ENCODE measurements at regions not wholly inside any gene's neighbourhood (a gene's known extent, or its start where the extent isn't known, plus 50 kb on each side); places are given as distances from the start of the nearest gene placed in this dataset.

DNA sequence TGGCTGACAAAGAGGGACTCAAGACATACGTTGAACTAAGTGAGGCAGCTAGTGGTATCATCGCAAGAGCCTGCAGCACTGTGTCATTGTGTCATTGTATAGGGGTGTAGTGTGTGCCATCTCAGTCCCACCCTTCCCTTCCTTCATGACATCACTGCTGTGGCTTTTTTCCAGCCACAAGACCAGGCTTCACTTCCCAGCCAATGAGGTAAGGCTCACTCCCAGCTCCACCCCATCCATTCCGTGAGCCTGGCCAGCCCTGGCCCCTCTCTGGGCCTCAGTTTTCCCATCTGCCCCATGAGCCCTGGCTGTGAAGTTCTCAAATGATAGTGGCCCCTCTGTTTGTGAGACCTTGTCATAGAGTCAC, 134.3 kb upstream of the ZMIZ1 start:
- Histone ChIP-seq H3K27ac (ENCODE audit: low read depth, low read length) (no peak overlapping the region), H3K36me3 (ENCODE audit: insufficient read depth, low read length) (no peaks in the 10 kb centered on the region), H3K9me3 (ENCODE audit: low read length) (no peaks in the 10 kb centered on the region), H3K4me3 (ENCODE audit: low read length) (no peak overlapping the region), H3K27me3 (ENCODE audit: insufficient read depth, low read length, poor library complexity, severe bottlenecking) (no peaks in the 10 kb centered on the region), H3K4me1 (ENCODE audit: insufficient read depth, low read length) (peaks cover 6% of the 10 kb centered on the region)
- Mint-ChIP-seq H3K27me3 (peaks cover 0 to 12% of the 10 kb centered on the region in 2 donors), H3K27ac (no peak overlapping the region), H3K4me3 (no peak overlapping the region), H3K36me3 (no peaks in the 10 kb centered on the region), H3K9me3 (no peaks in the 10 kb centered on the region), H3K4me1 (peaks cover 0 to 1% (median 0%) of the 10 kb centered on the region in 3 donors)
- POLR2A ChIA-PET: no interaction called here
- CTCF ChIA-PET: interaction anchor here (0.7 to 1.5 kb wide), 4 partner anchors 10 to 261 kb away, joined by 3 to 5 read pairs (median 3); no protein-coding TSS in a partner anchor
- no peak for DNase-seq

DNA sequence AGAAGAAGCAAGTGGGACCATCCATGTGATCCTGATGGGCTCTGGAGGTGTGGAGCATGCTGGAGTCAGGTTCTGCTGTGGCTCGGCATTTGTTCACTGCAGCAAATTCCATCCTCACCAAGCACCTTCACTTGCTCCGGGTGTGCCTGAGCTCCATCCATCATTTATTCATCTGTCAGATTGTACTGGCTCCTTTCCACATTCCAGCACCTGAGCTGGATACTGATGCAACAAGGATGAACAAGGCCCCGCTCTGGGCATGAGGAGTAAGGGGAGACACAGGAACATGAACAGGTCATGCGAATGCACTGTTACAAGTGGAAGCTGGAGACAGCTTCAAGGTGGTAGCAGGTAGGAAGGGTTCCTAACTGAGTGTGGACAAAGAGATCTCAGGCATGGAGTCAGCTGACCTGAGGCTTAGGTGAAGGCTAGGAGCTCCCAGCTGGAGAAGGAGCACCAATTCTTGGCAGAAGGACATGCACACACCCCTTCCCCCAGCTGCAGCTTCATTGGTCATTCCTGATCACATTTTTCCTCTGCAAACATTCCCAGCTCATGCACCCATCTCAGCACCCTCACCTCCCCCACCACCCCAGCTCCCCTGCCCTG, 133.7 kb upstream of the ZMIZ1 start:
- Histone ChIP-seq H3K36me3 (ENCODE audit: insufficient read depth, low read length) (no peaks in the 10 kb centered on the region), H3K9me3 (ENCODE audit: low read length) (no peaks in the 10 kb centered on the region), H3K27me3 (ENCODE audit: insufficient read depth, low read length, poor library complexity, severe bottlenecking) (no peaks in the 10 kb centered on the region), H3K4me3 (ENCODE audit: low read length) (no peak overlapping the region), H3K4me1 (ENCODE audit: insufficient read depth, low read length) (peaks cover 6% of the 10 kb centered on the region), H3K27ac (ENCODE audit: low read depth, low read length) (no peak overlapping the region)
- peaks cover 0 to 12% of the 10 kb centered on the region in 2 donors for H3K27me3 Mint-ChIP-seq
- CTCF ChIA-PET: interaction anchor here (0.9 to 2.0 kb wide), 2 partner anchors 15 to 260 kb away, joined by 3 to 10 read pairs; no protein-coding TSS in a partner anchor
- no peak for DNase-seq
- POLR2A ChIA-PET: no interaction called here
- H3K36me3 Mint-ChIP-seq: no peaks in the 10 kb centered on the region
- H3K4me1 Mint-ChIP-seq: peaks cover 0 to 1% (median 0%) of the 10 kb centered on the region in 3 donors
- H3K9me3 Mint-ChIP-seq: no peaks in the 10 kb centered on the region
- no peak overlapping the region for H3K27ac Mint-ChIP-seq
- no peak overlapping the region for H3K4me3 Mint-ChIP-seq

DNA sequence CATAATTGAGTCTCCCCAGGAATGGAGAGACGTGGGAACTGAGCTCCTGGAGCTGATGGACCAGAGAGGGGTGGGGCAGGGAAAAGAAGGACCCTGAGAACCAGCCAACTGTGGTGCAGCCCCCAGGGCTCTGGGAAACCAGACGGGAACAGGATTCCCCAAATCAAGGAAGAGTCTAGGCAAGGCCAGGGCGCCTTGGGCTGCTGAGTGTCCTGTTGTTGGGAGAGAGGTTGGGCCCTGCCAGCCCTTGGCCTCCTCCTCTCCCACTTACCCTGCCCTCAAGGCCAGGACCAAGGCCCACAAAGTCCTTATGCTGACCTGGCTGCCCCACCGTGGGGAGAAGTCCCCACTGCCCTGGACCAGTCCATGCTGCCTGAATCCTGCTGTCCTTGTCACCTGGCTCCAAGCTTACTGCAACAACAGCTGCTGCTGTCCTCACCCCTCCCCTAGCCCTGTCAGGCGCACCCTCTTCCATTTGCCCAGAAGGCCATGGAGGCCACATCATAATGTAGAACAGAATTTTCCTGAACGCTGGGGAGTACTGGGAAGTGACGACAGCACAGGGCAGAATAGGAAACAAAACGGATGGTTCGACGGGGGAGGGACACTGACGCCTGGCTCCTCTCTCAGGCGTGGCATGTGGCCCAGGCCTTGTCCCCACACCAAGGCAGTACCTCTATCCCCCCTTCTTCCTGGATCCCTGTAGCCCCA, 132.9 kb upstream of the ZMIZ1 start:
- Histone ChIP-seq H3K4me3 (ENCODE audit: low read length) (no peak overlapping the region), H3K27me3 (ENCODE audit: insufficient read depth, low read length, poor library complexity, severe bottlenecking) (no peaks in the 10 kb centered on the region), H3K27ac (ENCODE audit: low read depth, low read length) (no peak overlapping the region), H3K9me3 (ENCODE audit: low read length) (no peaks in the 10 kb centered on the region), H3K36me3 (ENCODE audit: insufficient read depth, low read length) (no peaks in the 10 kb centered on the region), H3K4me1 (ENCODE audit: insufficient read depth, low read length) (peaks cover 6% of the 10 kb centered on the region)
- no peak overlapping the region for H3K4me3 Mint-ChIP-seq
- no peaks in the 10 kb centered on the region for H3K36me3 Mint-ChIP-seq
- no peak overlapping the region for H3K27ac Mint-ChIP-seq
- ChIA-PET CTCF (interaction anchor here (0.9 to 2.0 kb wide), 2 partner anchors 16 to 259 kb away, joined by 3 to 10 read pairs; no protein-coding TSS in a partner anchor), POLR2A (no interaction called here)
- H3K27me3 Mint-ChIP-seq: peaks cover 0 to 10% of the 10 kb centered on the region in 2 donors
- DNase-seq: no peak
- peaks cover 0 to 1% (median 0%) of the 10 kb centered on the region in 3 donors for H3K4me1 Mint-ChIP-seq
- no peaks in the 10 kb centered on the region for H3K9me3 Mint-ChIP-seq

DNA sequence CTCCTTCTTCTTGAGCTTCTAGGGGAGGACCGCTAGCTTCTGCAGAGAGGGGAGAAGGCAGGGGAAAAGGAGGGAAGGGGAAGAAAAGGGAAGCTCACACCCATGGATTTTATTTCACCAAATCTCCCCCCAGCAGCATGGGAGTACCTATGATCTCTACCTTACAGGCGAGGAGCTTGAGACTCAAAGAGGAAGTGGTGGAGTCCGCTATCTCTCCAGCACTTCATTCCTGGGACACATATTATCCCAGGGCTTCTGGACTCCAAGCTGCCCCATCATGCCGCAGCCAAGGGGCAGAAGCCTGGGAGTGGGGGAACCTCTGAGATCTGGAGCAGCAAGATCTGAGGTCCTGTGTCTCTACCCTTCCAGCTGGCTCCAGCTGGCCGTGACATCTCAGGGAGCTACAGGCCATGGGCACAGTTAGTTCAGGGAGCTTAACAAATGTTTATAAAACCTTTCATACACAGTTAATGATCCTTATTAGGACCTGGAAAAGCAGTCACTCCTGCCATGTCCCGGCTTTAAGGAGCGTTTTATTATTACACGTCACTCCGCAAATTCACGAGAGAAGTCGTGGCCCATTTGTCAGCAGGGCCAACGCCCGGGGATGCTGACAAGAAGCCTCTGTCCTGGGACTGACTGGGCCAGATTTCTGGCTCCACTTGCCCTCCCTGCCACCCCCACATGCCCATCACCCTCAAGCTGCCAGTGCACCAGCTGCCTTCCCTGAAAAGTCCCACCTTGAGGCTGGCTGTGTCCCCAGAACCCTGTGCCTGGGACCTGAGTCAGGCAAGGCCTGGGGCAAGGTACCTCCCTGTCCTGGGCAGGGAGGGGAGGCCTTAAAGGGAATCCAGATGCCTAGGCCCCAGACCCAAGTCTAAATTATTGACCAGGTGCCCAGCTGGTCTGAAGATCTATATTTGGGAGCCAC, 132.1 kb upstream of the ZMIZ1 start:
- Mint-ChIP-seq H3K36me3 (no peaks in the 10 kb centered on the region), H3K9me3 (no peaks in the 10 kb centered on the region), H3K27ac (no peak overlapping the region), H3K27me3 (peaks cover 0 to 8% of the 10 kb centered on the region in 2 donors), H3K4me3 (no peak overlapping the region), H3K4me1 (peaks cover 0 to 1% (median 0%) of the 10 kb centered on the region in 3 donors)
- Histone ChIP-seq H3K9me3 (ENCODE audit: low read length) (no peaks in the 10 kb centered on the region), H3K27me3 (ENCODE audit: insufficient read depth, low read length, poor library complexity, severe bottlenecking) (no peaks in the 10 kb centered on the region), H3K27ac (ENCODE audit: low read depth, low read length) (no peak overlapping the region), H3K4me1 (ENCODE audit: insufficient read depth, low read length) (peaks cover 6% of the 10 kb centered on the region), H3K4me3 (ENCODE audit: low read length) (no peak overlapping the region), H3K36me3 (ENCODE audit: insufficient read depth, low read length) (no peaks in the 10 kb centered on the region)
- ChIA-PET POLR2A (no interaction called here), CTCF (interaction anchor here (1.8 to 2.0 kb wide), 2 partner anchors 259 kb away, joined by 6 to 10 read pairs; no protein-coding TSS in a partner anchor)
- no peak for DNase-seq

DNA sequence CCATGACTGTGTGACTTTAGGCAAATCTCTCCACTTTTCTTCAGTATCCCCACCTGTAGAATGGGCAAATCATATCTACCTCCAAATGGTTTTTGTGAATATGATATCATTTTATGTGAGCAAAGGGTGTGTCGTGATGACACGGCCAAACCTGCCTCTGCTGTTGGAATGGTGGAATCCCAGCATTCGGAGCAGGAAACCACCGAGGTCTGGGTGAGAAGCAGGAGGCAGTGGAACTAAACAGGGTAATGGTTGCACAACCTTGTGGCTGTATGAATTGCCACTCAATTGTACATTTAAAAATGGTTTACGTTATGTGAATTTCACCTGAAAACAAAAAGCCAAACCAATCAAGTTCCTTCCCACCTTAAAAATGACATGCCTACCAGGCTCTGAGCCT, 131.4 kb upstream of the ZMIZ1 start:
- DNase-seq: no peak
- ChIA-PET CTCF (interaction anchor here (1.0 to 1.8 kb wide), 2 partner anchors 10 to 258 kb away, joined by 3 to 6 read pairs; no protein-coding TSS in a partner anchor), POLR2A (no interaction called here)
- peak overlapping the region in 2 of 8 donors; percentile 27 to 69 for H3K27ac Mint-ChIP-seq
- Histone ChIP-seq H3K9me3 (ENCODE audit: low read length) (no peaks in the 10 kb centered on the region), H3K27me3 (ENCODE audit: insufficient read depth, low read length, poor library complexity, severe bottlenecking) (no peaks in the 10 kb centered on the region), H3K4me3 (ENCODE audit: low read length) (no peak overlapping the region), H3K4me1 (ENCODE audit: insufficient read depth, low read length) (peaks cover 6% of the 10 kb centered on the region), H3K27ac (ENCODE audit: low read depth, low read length) (no peak overlapping the region), H3K36me3 (ENCODE audit: insufficient read depth, low read length) (no peaks in the 10 kb centered on the region)
- peaks cover 0 to 1% (median 0%) of the 10 kb centered on the region in 3 donors for H3K4me1 Mint-ChIP-seq
- H3K4me3 Mint-ChIP-seq: no peak overlapping the region
- no peaks in the 10 kb centered on the region for H3K9me3 Mint-ChIP-seq
- H3K36me3 Mint-ChIP-seq: no peaks in the 10 kb centered on the region
- H3K27me3 Mint-ChIP-seq: peaks cover 0 to 5% of the 10 kb centered on the region in 2 donors

DNA sequence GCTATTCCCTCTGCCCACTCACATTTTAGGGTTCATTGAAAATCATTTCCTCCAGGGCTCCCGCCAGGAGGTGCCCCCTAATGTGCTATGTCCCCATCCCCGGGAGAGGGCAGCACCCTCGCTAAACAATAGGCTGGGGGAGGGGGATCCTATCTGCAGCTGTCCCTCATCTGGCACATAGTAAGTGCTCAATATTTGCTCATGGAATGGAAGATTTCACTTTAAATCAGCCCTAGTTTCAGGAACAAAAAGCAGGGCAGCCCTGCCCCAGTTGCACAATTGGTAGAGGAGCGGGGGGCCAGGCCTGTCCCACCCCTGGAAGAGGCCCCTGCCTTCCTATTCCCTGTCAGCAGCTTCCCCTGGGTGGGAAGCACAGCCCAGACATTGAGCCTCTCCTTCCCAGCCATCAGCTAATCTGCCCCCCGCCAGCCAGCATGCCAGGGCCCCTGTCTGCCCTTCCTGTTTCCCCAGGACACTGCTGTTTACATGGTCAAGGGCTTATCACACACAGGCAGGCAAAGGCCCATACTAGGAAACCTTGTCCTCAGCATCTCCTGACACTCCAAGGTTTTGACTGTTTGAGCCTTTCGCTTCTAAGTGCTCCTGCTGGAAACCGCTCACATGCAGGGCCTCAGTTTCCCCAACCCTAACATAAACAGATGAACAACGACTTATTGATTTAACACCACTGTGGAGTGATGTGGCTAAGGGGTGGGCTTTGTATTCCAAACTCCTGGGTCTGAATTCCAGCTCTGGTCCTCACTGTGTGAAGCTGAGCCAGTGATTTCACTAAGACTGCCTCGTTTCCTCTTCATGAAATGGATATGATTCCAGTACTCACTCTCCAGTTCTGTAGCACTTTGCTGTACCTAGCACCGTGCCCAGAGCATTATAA, 130.7 kb upstream of the ZMIZ1 start:
- ChIA-PET POLR2A (no interaction called here), CTCF (interaction anchor here (1.0 to 1.8 kb wide), 2 partner anchors 10 to 257 kb away, joined by 3 to 6 read pairs; no protein-coding TSS in a partner anchor)
- Histone ChIP-seq H3K36me3 (ENCODE audit: insufficient read depth, low read length) (no peaks in the 10 kb centered on the region), H3K9me3 (ENCODE audit: low read length) (no peaks in the 10 kb centered on the region), H3K27me3 (ENCODE audit: insufficient read depth, low read length, poor library complexity, severe bottlenecking) (no peaks in the 10 kb centered on the region), H3K4me3 (ENCODE audit: low read length) (no peak overlapping the region), H3K4me1 (ENCODE audit: insufficient read depth, low read length) (peaks cover 6% of the 10 kb centered on the region), H3K27ac (ENCODE audit: low read depth, low read length) (no peak overlapping the region)
- H3K27me3 Mint-ChIP-seq: no peaks in the 10 kb centered on the region
- peaks cover 0 to 1% (median 0%) of the 10 kb centered on the region in 3 donors for H3K4me1 Mint-ChIP-seq
- DNase-seq: peak in 2 of 5 donors; percentile 7 to 15
- H3K4me3 Mint-ChIP-seq: peak overlapping the region in 1 of 7 donors; percentile 4
- H3K27ac Mint-ChIP-seq: peak overlapping the region in 1 of 8 donors; percentile 25
- H3K36me3 Mint-ChIP-seq: no peaks in the 10 kb centered on the region
- peaks cover 0 to 4% (median 0%) of the 10 kb centered on the region in 5 donors for H3K9me3 Mint-ChIP-seq

Data from CD8-positive, alpha-beta memory T cell (primary cell).